Ascending aorta (tissue), 2 donors: ENCODE measurements at regions not wholly inside any gene's neighbourhood (a gene's known extent, or its start where the extent isn't known, plus 50 kb on each side); places are given as distances from the start of the nearest gene placed in this dataset.

Experiments
- DNase-seq, 2 donors: peaks; one replicate each; pipeline ENCODE4 v3.0.0-alpha.2; 2019; ENCODE audit warnings: low spot score in 2 of 2
- H3K27ac ChIP-seq, 2 donors: fragments of 200-600 bp; sonication (generic); one replicate each; pipeline ENCODE4 v1.5.1; 2016 to 2017; ENCODE audit warnings: mild to moderate bottlenecking in 1 of 2
- H3K27me3 ChIP-seq: fragments of 200-600 bp; sonication (generic); one replicate; pipeline ENCODE4 v1.5.1; 2017
- H3K36me3 ChIP-seq, 2 donors: fragments of 200-600 bp; sonication (generic); one replicate each; pipeline ENCODE4 v1.5.1; 2016
- H3K4me1 ChIP-seq, 2 donors: fragments of 200-600 bp; sonication (generic); one replicate each; pipeline ENCODE4 v1.5.1; 2016 to 2017; ENCODE audit warnings: mild to moderate bottlenecking in 1 of 2
- H3K4me3 ChIP-seq, 2 donors: fragments of 200-600 bp; sonication (generic); one replicate each; pipeline ENCODE4 v1.5.1; 2016 to 2017; ENCODE audit warnings: mild to moderate bottlenecking in 1 of 2
- H3K9me3 ChIP-seq, 2 donors: fragments of 200-600 bp; sonication (generic); one replicate each; pipeline ENCODE4 v1.5.1; 2016
- intact Hi-C: fragments of 100-400 bp; cut with DNase I; formaldehyde crosslinking; loops from one replicate; pipeline ENCODE4 v1.15.1; 2023
- TF ChIP-seq, protein P1 (sequence below), 3 experiments: fragments of 200-600 bp in 2 of 3; fragments of 450-650 bp in 1 of 3; sonication (generic) in 2 of 3; IDR thresholded peaks; one replicate each; pipeline ENCODE4 v1.5.1; 2016 to 2019; ENCODE audit warnings: antibody characterized with exemption in 3 of 3, mild to moderate bottlenecking in 1 of 3, moderate library complexity in 1 of 3

DNA sequence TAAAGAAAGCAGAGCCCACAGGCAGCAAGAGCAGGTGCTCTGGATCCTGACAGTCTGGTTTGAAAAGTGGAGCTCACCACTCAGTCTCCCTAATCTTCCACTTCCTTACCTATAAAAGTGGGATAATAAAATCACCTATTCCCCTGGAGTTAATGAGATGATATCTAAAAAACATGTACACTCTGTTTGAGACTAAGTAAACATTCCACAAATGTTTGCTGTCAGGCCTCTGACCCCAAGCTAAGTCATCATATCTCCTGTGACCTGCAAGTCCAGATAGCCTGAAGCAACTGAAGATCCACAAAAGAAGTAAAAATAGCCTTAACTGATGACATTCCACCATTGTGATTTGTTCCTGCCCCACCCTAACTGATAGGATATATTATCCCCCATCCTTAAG is 1324.5 kb downstream of the XPNPEP1 start:
- TF ChIP-seq, protein P1, sequence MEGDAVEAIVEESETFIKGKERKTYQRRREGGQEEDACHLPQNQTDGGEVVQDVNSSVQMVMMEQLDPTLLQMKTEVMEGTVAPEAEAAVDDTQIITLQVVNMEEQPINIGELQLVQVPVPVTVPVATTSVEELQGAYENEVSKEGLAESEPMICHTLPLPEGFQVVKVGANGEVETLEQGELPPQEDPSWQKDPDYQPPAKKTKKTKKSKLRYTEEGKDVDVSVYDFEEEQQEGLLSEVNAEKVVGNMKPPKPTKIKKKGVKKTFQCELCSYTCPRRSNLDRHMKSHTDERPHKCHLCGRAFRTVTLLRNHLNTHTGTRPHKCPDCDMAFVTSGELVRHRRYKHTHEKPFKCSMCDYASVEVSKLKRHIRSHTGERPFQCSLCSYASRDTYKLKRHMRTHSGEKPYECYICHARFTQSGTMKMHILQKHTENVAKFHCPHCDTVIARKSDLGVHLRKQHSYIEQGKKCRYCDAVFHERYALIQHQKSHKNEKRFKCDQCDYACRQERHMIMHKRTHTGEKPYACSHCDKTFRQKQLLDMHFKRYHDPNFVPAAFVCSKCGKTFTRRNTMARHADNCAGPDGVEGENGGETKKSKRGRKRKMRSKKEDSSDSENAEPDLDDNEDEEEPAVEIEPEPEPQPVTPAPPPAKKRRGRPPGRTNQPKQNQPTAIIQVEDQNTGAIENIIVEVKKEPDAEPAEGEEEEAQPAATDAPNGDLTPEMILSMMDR (IDR thresholded peaks at IDR 0.05) = no peak
- DNase-seq = no peak
- H3K36me3 ChIP-seq = no peaks in the 10 kb centered on the region
- no peaks in the 10 kb centered on the region for H3K4me1 ChIP-seq
- no peak overlapping the region for H3K4me3 ChIP-seq
- H3K27me3 ChIP-seq = no peaks in the 10 kb centered on the region
- no peak overlapping the region for H3K27ac ChIP-seq
- no peaks in the 10 kb centered on the region for H3K9me3 ChIP-seq
- intact Hi-C loops = no loop called here

DNA sequence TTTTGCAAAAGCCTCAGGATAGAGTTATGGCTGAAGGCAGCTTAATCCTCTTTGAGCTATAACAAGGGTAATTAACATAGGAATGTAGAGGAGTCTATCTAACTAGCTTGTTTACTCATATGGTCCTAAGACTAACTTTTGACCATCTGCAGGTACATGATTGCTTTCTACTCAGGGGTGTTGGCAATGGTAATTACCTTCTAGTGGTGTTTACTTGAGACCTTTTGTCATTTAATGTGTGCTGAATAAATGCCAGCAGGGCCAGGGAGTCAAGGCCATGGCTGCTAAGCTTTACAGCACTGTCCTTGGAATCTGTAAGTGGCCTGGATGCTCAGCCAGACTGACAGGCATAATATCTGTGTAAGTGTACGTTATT is 1325.0 kb downstream of the XPNPEP1 start:
- intact Hi-C loops = no loop called here
- DNase-seq = no peak

DNA sequence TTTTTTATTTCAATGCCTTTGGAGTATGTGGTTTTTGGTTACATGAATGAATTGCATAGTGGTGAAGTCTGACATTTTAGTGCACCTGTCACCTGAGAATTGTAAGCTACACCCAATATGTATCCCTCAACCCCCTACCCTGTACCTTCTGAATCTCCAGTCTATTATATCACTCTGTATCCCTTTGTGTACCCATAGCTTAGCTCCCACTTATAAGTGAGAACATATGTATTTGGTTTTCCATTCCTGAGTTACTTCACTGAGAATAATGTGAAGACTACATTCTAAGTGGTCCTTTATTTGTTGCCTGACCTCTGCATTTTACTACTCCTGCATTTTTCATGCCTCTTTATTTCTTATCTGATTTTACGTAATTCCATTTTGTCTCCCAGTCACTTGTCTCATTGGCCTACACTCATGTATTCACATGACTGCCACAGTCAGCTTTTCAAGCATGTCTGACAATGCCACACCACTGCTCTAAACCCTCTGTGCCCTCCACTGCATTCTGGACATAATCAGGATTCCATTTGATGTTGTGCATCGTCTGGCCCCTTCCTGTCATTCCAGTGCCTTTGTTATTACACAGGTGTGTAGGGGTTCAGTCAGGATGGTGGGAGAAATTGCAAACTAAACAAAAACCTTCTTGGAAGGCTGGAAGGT is 1325.5 kb downstream of the XPNPEP1 start:
- TF ChIP-seq, protein P1 (IDR thresholded peaks at IDR 0.05) = no peak
- no peaks in the 10 kb centered on the region for H3K27me3 ChIP-seq

More for the DNA sequence above, 1325.0 kb downstream of the XPNPEP1 start:
- H3K9me3 ChIP-seq = no peaks in the 10 kb centered on the region
- no peaks in the 10 kb centered on the region for H3K36me3 ChIP-seq
- no peaks in the 10 kb centered on the region for H3K4me1 ChIP-seq
- H3K4me3 ChIP-seq = no peak overlapping the region
- H3K27ac ChIP-seq = no peak overlapping the region
- TF ChIP-seq, protein P1 (IDR thresholded peaks at IDR 0.05) = no peak
- H3K27me3 ChIP-seq = no peaks in the 10 kb centered on the region

DNA sequence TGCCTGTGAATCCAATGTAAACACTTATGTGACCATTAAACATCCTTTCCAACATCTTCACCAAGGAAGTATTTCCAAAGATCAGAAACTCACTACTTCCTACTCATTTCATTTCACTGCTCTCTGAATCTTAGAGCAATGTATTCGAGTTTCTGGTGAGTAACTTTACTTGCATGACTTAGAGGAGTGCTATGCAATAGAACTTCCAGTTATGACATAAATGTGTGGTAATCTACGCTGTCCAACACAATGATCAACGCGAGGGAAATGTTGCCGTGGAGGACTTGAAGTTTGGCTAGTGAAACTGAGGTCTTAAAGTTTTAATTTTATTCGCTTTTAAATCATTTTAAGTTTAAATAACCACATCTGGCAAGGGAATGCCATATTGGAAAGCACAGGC is 1326.3 kb downstream of the XPNPEP1 start:
- no peaks in the 10 kb centered on the region for H3K9me3 ChIP-seq
- intact Hi-C loops = no loop called here
- H3K4me3 ChIP-seq = no peak overlapping the region
- H3K27ac ChIP-seq = no peak overlapping the region
- no peaks in the 10 kb centered on the region for H3K4me1 ChIP-seq
- no peak for DNase-seq
- H3K36me3 ChIP-seq = no peaks in the 10 kb centered on the region
- H3K27me3 ChIP-seq = no peaks in the 10 kb centered on the region
- TF ChIP-seq, protein P1 (IDR thresholded peaks at IDR 0.05) = no peak

More for the DNA sequence above, 1325.5 kb downstream of the XPNPEP1 start:
- DNase-seq = no peak
- no peak overlapping the region for H3K27ac ChIP-seq
- intact Hi-C loops = no loop called here
- H3K9me3 ChIP-seq = no peaks in the 10 kb centered on the region
- no peaks in the 10 kb centered on the region for H3K4me1 ChIP-seq
- no peak overlapping the region for H3K4me3 ChIP-seq
- no peaks in the 10 kb centered on the region for H3K36me3 ChIP-seq

DNA sequence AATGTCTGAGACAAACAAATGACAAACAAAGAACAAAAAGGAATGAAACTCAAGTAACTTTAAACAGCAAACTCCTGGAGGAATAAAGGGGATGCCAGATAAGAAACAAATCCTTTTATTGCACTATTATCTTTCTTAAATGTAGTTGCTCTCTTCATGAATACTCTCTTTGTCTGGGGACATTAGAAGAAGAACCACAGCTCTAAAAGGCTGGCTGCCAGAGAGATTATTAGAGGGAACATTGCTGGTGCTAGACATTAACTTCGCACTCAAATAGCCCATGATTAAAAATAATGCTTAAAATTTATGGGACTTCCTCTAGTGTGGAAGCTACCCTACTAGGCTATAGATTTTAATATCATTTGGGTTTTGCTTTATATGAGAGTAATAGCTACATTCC is 1330.4 kb downstream of the XPNPEP1 start:
- Histone ChIP-seq H3K27ac (no peak overlapping the region), H3K27me3 (no peaks in the 10 kb centered on the region), H3K36me3 (no peaks in the 10 kb centered on the region), H3K9me3 (no peaks in the 10 kb centered on the region), H3K4me3 (no peak overlapping the region), H3K4me1 (no peaks in the 10 kb centered on the region)
- TF ChIP-seq, protein P1 (IDR thresholded peaks at IDR 0.05) = no peak
- intact Hi-C loops = no loop called here
- no peak for DNase-seq

DNA sequence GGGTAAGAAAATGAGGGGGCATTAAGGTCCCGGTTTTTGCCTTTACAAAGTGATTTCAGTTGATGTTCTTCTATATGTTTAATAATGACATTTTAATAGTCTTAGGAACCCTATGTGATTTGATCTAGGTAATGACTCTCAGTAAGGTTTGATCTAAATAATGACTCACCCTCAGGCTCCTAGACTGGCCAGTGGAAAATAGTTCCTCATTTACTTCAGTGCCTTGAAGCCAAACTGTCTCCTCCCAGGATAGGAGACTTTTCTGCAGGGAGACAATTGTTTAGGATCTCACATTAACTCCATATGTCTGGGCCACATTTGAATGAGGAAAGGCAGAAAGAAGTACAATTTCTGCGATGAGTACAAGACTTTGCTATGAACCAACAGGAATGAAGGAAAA is 1331.9 kb downstream of the XPNPEP1 start:
- intact Hi-C loops = no loop called here
- Histone ChIP-seq H3K4me1 (no peaks in the 10 kb centered on the region), H3K9me3 (no peaks in the 10 kb centered on the region), H3K27me3 (no peaks in the 10 kb centered on the region), H3K4me3 (no peak overlapping the region), H3K27ac (no peak overlapping the region), H3K36me3 (no peaks in the 10 kb centered on the region)
- TF ChIP-seq, protein P1 (IDR thresholded peaks at IDR 0.05) = no peak
- DNase-seq = no peak
